ENCODE measurements at regions not wholly inside any gene's neighbourhood (a gene's known extent, or its start where the extent isn't known, plus 50 kb on each side); places are given as distances from the start of the nearest gene placed in this dataset.

- TF ChIP-seq, protein P1, sequence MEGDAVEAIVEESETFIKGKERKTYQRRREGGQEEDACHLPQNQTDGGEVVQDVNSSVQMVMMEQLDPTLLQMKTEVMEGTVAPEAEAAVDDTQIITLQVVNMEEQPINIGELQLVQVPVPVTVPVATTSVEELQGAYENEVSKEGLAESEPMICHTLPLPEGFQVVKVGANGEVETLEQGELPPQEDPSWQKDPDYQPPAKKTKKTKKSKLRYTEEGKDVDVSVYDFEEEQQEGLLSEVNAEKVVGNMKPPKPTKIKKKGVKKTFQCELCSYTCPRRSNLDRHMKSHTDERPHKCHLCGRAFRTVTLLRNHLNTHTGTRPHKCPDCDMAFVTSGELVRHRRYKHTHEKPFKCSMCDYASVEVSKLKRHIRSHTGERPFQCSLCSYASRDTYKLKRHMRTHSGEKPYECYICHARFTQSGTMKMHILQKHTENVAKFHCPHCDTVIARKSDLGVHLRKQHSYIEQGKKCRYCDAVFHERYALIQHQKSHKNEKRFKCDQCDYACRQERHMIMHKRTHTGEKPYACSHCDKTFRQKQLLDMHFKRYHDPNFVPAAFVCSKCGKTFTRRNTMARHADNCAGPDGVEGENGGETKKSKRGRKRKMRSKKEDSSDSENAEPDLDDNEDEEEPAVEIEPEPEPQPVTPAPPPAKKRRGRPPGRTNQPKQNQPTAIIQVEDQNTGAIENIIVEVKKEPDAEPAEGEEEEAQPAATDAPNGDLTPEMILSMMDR (IDR thresholded peaks at IDR 0.05): no peak
Measured at GRCh38 chr5:39678534-39678933, 253.8 kb upstream of the DAB2 start.

DNA sequence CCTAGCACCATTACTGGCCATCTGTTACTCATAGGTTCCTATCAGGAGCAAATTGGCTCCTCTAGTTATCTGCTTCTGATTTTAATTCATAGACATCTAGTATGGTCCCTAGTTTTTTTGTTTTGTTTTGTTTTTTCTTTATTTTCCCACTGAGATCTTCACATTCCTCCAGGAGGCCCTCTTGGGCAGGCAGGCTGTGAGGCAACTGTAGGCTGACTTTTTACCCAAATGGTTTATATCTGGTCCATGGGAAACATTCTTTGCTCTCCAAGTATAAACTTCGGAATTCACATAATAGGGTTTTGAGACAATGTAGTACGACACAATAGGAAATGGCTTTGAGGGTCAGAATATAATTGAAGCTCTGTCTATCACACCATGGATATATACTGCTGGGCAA, 250.9 kb upstream of the DAB2 start:
- TF ChIP-seq, protein P1 (IDR thresholded peaks at IDR 0.05): no peak

DNA sequence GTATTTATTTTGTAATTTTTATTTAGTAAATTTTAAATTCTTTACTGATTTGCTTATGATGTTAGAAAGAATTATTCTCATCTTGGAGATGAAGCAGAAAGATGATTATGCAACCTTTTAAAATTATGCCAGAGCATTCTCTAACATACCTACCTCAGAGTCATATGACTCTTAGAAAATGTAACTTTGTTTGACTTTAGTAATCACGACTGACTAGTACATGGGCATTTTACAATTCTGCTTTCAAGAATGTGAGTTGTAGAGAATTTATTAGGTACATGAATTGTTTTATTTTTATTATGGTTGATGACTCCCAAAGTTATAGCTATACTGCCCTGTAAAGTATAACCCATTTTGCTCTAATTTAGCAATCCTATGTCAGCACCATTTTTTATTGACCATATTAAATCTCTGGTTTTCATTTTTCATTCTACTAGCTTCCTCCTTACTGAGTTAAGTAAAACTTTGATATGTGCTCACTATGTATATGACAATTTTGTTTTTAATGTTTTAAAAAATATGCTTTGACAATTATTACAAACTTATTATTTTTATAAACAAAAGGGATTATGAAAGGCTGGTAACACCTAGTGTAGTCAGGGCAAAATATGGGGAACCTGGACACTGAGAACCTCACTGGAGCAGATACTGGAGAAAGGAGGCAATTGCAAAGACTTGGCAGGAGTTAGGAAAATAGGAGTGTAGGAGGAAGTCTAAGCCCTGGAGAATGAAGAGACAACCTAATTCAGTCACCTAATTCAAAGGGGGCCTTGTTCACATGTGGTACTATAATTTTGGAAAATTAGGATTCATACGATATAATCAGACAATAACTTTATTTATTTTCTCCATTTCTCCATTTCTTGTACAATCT, 249.7 kb upstream of the DAB2 start:
- TF ChIP-seq, protein P1 (IDR thresholded peaks at IDR 0.05): no peak

GRCh38 chr5:39671561-39671961, 246.8 kb upstream of the DAB2 start:
- TF ChIP-seq, protein P1 (IDR thresholded peaks at IDR 0.05): no peak

GRCh38 chr5:39670955-39671354, 246.2 kb upstream of the DAB2 start:
- TF ChIP-seq, protein P1 (IDR thresholded peaks at IDR 0.05): no peak

- TF ChIP-seq, protein P1 (IDR thresholded peaks at IDR 0.05): no peak
Measured at GRCh38 chr5:39670391-39670790, 245.6 kb upstream of the DAB2 start.

GRCh38 chr5:39668980-39669379, 244.2 kb upstream of the DAB2 start:
- TF ChIP-seq, protein P1 (IDR thresholded peaks at IDR 0.05): no peak
